GM23338 (cell line): ENCODE measurements at regions not wholly inside any gene's neighbourhood (a gene's known extent, or its start where the extent isn't known, plus 50 kb on each side); places are given as distances from the start of the nearest gene placed in this dataset.

Experiments used
- ATAC-seq: fragments of 200-7000 bp; cut with Tn5 transposase; 3 replicates; pipeline ENCODE4 v1.9.1; 2020
- DNase-seq: peaks from one replicate; pipeline ENCODE4 v3.0.0-alpha.2; 2015; ENCODE audit warnings: low spot score
- H2AFZ ChIP-seq: fragments of 200-600 bp; sonication (generic); 2 replicates; pipeline ENCODE4 v1.8.0; 2016; ENCODE audit warnings: antibody characterized with exemption, mild to moderate bottlenecking, moderate library complexity
- H3F3A ChIP-seq: fragments of 200-600 bp; sonication (generic); replicated peaks from 2 replicates; pipeline ENCODE4 v1.8.0; 2017; ENCODE audit warnings: antibody characterized with exemption, mixed run types, low read depth
- H3K27ac ChIP-seq: fragments of 200-600 bp; sonication (generic); 2 replicates; pipeline ENCODE4 v1.6.1; 2016; ENCODE audit warnings: low read depth
- H3K27me3 ChIP-seq: fragments of 200-600 bp; sonication (generic); 2 replicates; pipeline ENCODE4 v1.8.0; 2016; ENCODE audit warnings: mild to moderate bottlenecking, mixed run types, moderate library complexity; ENCODE audit not compliant: insufficient read depth
- H3K36me3 ChIP-seq: fragments of 200-600 bp; sonication (generic); 2 replicates; pipeline ENCODE4 v1.8.0; 2016; ENCODE audit warnings: mild to moderate bottlenecking; ENCODE audit not compliant: insufficient read depth
- H3K4me1 ChIP-seq: fragments of 200-600 bp; sonication (generic); 2 replicates; pipeline ENCODE4 v1.8.0; 2016; ENCODE audit warnings: mild to moderate bottlenecking, moderate library complexity; ENCODE audit not compliant: insufficient read depth
- H3K4me2 ChIP-seq: fragments of 200-600 bp; sonication (generic); 2 replicates; pipeline ENCODE4 v1.7.1; 2017; ENCODE audit warnings: mixed run types
- H3K4me3 ChIP-seq: fragments of 200-600 bp; sonication (generic); 2 replicates; pipeline ENCODE4 v1.6.1; 2016; ENCODE audit warnings: mixed run types
- H3K79me2 ChIP-seq: fragments of 200-600 bp; sonication (generic); replicated peaks from 2 replicates; pipeline ENCODE4 v1.8.0; 2017; ENCODE audit warnings: mild to moderate bottlenecking; ENCODE audit not compliant: insufficient read depth
- H3K9me2 ChIP-seq: fragments of 200-600 bp; sonication (generic); 2 replicates; pipeline ENCODE4 v1.8.0; 2017; ENCODE audit not compliant: insufficient read depth
- H4K20me1 ChIP-seq: fragments of 200-600 bp; sonication (generic); replicated peaks from 2 replicates; pipeline ENCODE4 v1.8.0; 2017; ENCODE audit warnings: mild to moderate bottlenecking; ENCODE audit not compliant: insufficient read depth
- H3K27ac Mint-ChIP-seq: 2 replicates; pipeline ENCODE4 v1.8.0; 2020; ENCODE audit warnings: inconsistent platforms, mild to moderate bottlenecking, moderate library complexity, mixed read lengths
- H3K27me3 Mint-ChIP-seq: 3 replicates; pipeline ENCODE4 v1.8.0; 2022; ENCODE audit warnings: low read depth, mild to moderate bottlenecking, moderate library complexity, mixed read lengths, inconsistent platforms; ENCODE audit not compliant: insufficient read depth, poor library complexity
- H3K36me3 Mint-ChIP-seq: 3 replicates; pipeline ENCODE4 v1.8.0; 2021; ENCODE audit warnings: low read depth, mild to moderate bottlenecking, inconsistent platforms, moderate library complexity, mixed read lengths
- H3K4me1 Mint-ChIP-seq: 3 replicates; pipeline ENCODE4 v1.8.0; 2020; ENCODE audit warnings: mild to moderate bottlenecking, inconsistent platforms, mixed read lengths
- H3K4me3 Mint-ChIP-seq: 3 replicates; pipeline ENCODE4 v1.8.0; 2021; ENCODE audit warnings: moderate library complexity, mild to moderate bottlenecking, inconsistent platforms, mixed read lengths
- H3K9me3 Mint-ChIP-seq: 3 replicates; pipeline ENCODE4 v1.8.0; 2020; ENCODE audit warnings: moderate library complexity, mild to moderate bottlenecking, inconsistent platforms, mixed read lengths
- CREB1 ChIP-seq: fragments of 250-450 bp; sonication (Bioruptor Pico); IDR thresholded peaks from 2 replicates; pipeline ENCODE4 v1.5.0; 2020; ENCODE audit warnings: low read depth, mild to moderate bottlenecking, moderate library complexity
- CTCF ChIP-seq, 2 experiments: fragments of 200-600 bp in 1 of 2; sonication (generic) in 1 of 2; conservative IDR thresholded peaks; 2 replicates each; pipeline versions ENCODE4 v1.5.1 to v1.6.1; 2016 to 2017; ENCODE audit warnings: antibody characterized with exemption in 2 of 2, low read depth in 2 of 2, mild to moderate bottlenecking in 2 of 2, moderate library complexity in 1 of 2
- ETS1 ChIP-seq: IDR thresholded peaks from 2 replicates; pipeline ENCODE4 v1.6.1; 2016; ENCODE audit warnings: antibody characterized with exemption
- EZH2 ChIP-seq: fragments of 200-600 bp; sonication (generic); IDR thresholded peaks from one replicate; pipeline ENCODE4 v1.8.0; 2017; ENCODE audit warnings: antibody characterized with exemption, mild to moderate bottlenecking, low read depth; ENCODE audit not compliant: unreplicated experiment
- EZH2phosphoT487 ChIP-seq: fragments of 200-600 bp; sonication (generic); IDR thresholded peaks from one replicate; pipeline ENCODE4 v1.8.1; 2018; ENCODE audit warnings: antibody characterized with exemption; ENCODE audit not compliant: unreplicated experiment
- JUNB ChIP-seq: IDR thresholded peaks from one replicate; pipeline ENCODE4 v1.6.1; 2016; ENCODE audit warnings: antibody characterized with exemption; ENCODE audit not compliant: unreplicated experiment
- NANOG ChIP-seq: IDR thresholded peaks from 2 replicates; pipeline ENCODE4 v1.6.1; 2016; ENCODE audit warnings: antibody characterized with exemption, borderline replicate concordance
- POLR2AphosphoS5 ChIP-seq: IDR thresholded peaks from 2 replicates; pipeline ENCODE4 v1.6.1; 2016; ENCODE audit warnings: antibody characterized with exemption, low read depth
- REST ChIP-seq: IDR thresholded peaks from one replicate; pipeline ENCODE4 v1.6.1; 2018; ENCODE audit warnings: antibody characterized with exemption; ENCODE audit not compliant: unreplicated experiment
- STAT1 ChIP-seq: IDR thresholded peaks from one replicate; pipeline ENCODE4 v1.6.1; 2016; ENCODE audit warnings: antibody characterized with exemption; ENCODE audit not compliant: unreplicated experiment
- ZNF114 ChIP-seq: fragments of 250-450 bp; sonication (Bioruptor Pico); IDR thresholded peaks from 2 replicates; pipeline ENCODE4 v1.5.0; 2020; ENCODE audit warnings: mild to moderate bottlenecking, moderate library complexity
- ZNF331 ChIP-seq: fragments of 250-450 bp; sonication (Bioruptor Pico); IDR thresholded peaks from 2 replicates; pipeline ENCODE4 v1.5.0; 2020; ENCODE audit warnings: low read depth, mild to moderate bottlenecking, moderate library complexity
- TF ChIP-seq, protein P1 (sequence below): fragments of 250-450 bp; sonication (Bioruptor Pico); IDR thresholded peaks from 2 replicates; pipeline ENCODE4 v1.5.0; 2020; ENCODE audit warnings: mild to moderate bottlenecking, moderate library complexity

GRCh38 chr15:62546628-62547027 is 381.5 kb upstream of the C2CD4B start (continued):
- TF ChIP-seq ZNF331, result no peak

DNA sequence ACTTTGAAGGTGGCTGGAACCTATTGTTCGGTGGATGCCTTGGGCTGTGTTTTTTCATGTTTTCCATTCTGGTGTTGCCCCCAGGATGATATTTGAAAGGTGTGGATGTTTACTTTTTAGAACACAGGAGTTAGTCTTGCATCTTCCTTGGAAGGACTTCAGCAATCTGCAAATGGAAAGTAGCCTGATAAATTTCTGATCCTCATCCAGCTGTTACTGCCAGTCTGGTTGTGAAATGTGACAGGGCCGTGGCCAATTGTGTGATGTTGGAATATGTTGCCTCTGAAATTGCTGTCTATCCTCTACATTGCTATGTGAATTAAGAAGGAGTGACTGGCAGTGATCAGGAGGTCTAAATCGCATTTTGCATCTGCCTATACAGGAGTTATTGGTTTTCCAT is 382.5 kb upstream of the C2CD4B start:
- H3K36me3 Mint-ChIP-seq, result no peaks in the 10 kb centered on the region
- H3K9me3 Mint-ChIP-seq, result no peaks in the 10 kb centered on the region
- H3K4me1 ChIP-seq, result no peaks in the 10 kb centered on the region
- H3K27ac Mint-ChIP-seq, result no peak overlapping the region
- no peak overlapping the region for H3K4me3 ChIP-seq
- DNase-seq (no peak), ATAC-seq (no peak)
- no peak for TF ChIP-seq EZH2phosphoT487
- TF ChIP-seq CTCF (conservative IDR thresholded peaks at IDR 0.05; ENCODE audit: low read depth in 2 of 2), result no peak
- no peak for TF ChIP-seq CREB1
- no peak for TF ChIP-seq ZNF114 (CRISPR knock-in tag)
- TF ChIP-seq ZNF331, result no peak
- TF ChIP-seq REST, result no peak
- TF ChIP-seq, protein P1, sequence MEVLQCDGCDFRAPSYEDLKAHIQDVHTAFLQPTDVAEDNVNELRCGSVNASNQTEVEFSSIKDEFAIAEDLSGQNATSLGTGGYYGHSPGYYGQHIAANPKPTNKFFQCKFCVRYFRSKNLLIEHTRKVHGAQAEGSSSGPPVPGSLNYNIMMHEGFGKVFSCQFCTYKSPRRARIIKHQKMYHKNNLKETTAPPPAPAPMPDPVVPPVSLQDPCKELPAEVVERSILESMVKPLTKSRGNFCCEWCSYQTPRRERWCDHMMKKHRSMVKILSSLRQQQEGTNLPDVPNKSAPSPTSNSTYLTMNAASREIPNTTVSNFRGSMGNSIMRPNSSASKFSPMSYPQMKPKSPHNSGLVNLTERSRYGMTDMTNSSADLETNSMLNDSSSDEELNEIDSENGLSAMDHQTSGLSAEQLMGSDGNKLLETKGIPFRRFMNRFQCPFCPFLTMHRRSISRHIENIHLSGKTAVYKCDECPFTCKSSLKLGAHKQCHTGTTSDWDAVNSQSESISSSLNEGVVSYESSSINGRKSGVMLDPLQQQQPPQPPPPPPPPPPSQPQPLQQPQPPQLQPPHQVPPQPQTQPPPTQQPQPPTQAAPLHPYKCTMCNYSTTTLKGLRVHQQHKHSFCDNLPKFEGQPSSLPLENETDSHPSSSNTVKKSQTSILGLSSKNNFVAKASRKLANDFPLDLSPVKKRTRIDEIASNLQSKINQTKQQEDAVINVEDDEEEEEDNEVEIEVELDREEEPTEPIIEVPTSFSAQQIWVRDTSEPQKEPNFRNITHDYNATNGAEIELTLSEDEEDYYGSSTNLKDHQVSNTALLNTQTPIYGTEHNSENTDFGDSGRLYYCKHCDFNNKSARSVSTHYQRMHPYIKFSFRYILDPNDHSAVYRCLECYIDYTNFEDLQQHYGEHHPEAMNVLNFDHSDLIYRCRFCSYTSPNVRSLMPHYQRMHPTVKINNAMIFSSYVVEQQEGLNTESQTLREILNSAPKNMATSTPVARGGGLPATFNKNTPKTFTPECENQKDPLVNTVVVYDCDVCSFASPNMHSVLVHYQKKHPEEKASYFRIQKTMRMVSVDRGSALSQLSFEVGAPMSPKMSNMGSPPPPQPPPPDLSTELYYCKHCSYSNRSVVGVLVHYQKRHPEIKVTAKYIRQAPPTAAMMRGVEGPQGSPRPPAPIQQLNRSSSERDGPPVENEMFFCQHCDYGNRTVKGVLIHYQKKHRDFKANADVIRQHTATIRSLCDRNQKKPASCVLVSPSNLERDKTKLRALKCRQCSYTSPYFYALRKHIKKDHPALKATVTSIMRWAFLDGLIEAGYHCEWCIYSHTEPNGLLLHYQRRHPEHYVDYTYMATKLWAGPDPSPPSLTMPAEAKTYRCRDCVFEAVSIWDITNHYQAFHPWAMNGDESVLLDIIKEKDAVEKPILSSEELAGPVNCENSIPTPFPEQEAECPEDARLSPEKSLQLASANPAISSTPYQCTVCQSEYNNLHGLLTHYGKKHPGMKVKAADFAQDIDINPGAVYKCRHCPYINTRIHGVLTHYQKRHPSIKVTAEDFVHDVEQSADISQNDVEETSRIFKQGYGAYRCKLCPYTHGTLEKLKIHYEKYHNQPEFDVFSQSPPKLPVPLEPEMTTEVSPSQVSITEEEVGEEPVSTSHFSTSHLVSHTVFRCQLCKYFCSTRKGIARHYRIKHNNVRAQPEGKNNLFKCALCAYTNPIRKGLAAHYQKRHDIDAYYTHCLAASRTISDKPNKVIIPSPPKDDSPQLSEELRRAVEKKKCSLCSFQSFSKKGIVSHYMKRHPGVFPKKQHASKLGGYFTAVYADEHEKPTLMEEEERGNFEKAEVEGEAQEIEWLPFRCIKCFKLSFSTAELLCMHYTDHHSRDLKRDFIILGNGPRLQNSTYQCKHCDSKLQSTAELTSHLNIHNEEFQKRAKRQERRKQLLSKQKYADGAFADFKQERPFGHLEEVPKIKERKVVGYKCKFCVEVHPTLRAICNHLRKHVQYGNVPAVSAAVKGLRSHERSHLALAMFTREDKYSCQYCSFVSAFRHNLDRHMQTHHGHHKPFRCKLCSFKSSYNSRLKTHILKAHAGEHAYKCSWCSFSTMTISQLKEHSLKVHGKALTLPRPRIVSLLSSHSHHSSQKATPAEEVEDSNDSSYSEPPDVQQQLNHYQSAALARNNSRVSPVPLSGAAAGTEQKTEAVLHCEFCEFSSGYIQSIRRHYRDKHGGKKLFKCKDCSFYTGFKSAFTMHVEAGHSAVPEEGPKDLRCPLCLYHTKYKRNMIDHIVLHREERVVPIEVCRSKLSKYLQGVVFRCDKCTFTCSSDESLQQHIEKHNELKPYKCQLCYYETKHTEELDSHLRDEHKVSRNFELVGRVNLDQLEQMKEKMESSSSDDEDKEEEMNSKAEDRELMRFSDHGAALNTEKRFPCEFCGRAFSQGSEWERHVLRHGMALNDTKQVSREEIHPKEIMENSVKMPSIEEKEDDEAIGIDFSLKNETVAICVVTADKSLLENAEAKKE (CRISPR knock-in tag), result no peak
- no peak for TF ChIP-seq POLR2AphosphoS5
- TF ChIP-seq STAT1, result no peak
- no peak for TF ChIP-seq NANOG
- no peak for TF ChIP-seq JUNB
- TF ChIP-seq ETS1, result no peak
- no peak for TF ChIP-seq EZH2
- H3K4me1 Mint-ChIP-seq, result peaks cover 10% of the 10 kb centered on the region; the same call in 2 of the 3 replicates
- H3K79me2 ChIP-seq, result no peaks in the 10 kb centered on the region
- no peak overlapping the region for H3K4me2 ChIP-seq
- H3F3A ChIP-seq, result no peaks in the 10 kb centered on the region
- no peaks in the 10 kb centered on the region for H4K20me1 ChIP-seq
- H2AFZ ChIP-seq, result no peak overlapping the region
- H3K27me3 Mint-ChIP-seq, result peaks cover 2% of the 10 kb centered on the region
- no peak overlapping the region for H3K27ac ChIP-seq
- H3K36me3 ChIP-seq, result no peaks in the 10 kb centered on the region
- peaks cover 3% of the 10 kb centered on the region; the same call in 1 of the 2 replicates for H3K9me2 ChIP-seq
- no peak overlapping the region for H3K4me3 Mint-ChIP-seq
- no peaks in the 10 kb centered on the region for H3K27me3 ChIP-seq
